ENCODE measurements at regions not wholly inside any gene's neighbourhood (a gene's known extent, or its start where the extent isn't known, plus 50 kb on each side); places are given as distances from the start of the nearest gene placed in this dataset.
A peak's percentile ranks its signal among the peaks of the same experiment; 100 is the strongest.

DNA sequence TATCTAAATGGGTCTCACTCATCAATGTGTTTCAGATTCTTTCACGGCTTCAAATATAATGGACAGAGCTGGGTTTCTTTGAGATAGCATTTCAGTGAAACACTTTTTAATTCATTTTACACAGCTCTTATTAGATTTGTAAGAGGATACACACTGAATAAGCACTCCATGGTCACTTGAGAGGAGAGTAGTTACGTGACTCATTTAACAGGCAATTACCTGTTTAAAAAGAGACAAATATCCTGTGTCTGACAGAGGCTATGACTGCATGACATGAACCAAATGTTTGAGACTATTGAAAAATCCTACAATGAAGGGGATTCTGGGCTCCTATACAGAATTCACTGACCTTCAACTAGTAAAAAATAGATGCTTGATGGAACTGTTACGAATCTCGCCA lies 786.9 kb downstream of the EPHA4 start:
- no peak overlapping the region for H3K4me3 ChIP-seq (ENCODE audit: low read length in 3 of 3)
- no peak overlapping the region for H3K27ac ChIP-seq (ENCODE audit: low read depth in 2 of 2, low read length in 2 of 2)
- H3K4me1 ChIP-seq (ENCODE audit: control insufficient read depth in 2 of 3, insufficient read depth in 2 of 3, low read depth in 1 of 3, low read length in 3 of 3) = no peaks in the 10 kb centered on the region
- intact Hi-C loops (cut with DNase I) = no loop called here
- TF ChIP-seq, protein P1, sequence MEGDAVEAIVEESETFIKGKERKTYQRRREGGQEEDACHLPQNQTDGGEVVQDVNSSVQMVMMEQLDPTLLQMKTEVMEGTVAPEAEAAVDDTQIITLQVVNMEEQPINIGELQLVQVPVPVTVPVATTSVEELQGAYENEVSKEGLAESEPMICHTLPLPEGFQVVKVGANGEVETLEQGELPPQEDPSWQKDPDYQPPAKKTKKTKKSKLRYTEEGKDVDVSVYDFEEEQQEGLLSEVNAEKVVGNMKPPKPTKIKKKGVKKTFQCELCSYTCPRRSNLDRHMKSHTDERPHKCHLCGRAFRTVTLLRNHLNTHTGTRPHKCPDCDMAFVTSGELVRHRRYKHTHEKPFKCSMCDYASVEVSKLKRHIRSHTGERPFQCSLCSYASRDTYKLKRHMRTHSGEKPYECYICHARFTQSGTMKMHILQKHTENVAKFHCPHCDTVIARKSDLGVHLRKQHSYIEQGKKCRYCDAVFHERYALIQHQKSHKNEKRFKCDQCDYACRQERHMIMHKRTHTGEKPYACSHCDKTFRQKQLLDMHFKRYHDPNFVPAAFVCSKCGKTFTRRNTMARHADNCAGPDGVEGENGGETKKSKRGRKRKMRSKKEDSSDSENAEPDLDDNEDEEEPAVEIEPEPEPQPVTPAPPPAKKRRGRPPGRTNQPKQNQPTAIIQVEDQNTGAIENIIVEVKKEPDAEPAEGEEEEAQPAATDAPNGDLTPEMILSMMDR (IDR thresholded peaks at IDR 0.05; ENCODE audit: borderline replicate concordance, extremely low read depth, insufficient read depth) = no peak
- H3K9me3 ChIP-seq (ENCODE audit: control insufficient read depth in 2 of 3, insufficient read depth in 1 of 3, low read length in 3 of 3) = no peaks in the 10 kb centered on the region
- FAIRE-seq = no peak
- peak in 2 of 5 donors; percentile 50 to 62 for DNase-seq
- H3K9ac ChIP-seq (ENCODE audit: low read length in 3 of 3) = no peak overlapping the region
- no peaks in the 10 kb centered on the region for H3K36me3 ChIP-seq (ENCODE audit: control insufficient read depth in 2 of 3, insufficient read depth in 3 of 3, low read length in 3 of 3)
- H3K27me3 ChIP-seq (ENCODE audit: control insufficient read depth, insufficient read depth, low read length) = no peaks in the 10 kb centered on the region

DNA sequence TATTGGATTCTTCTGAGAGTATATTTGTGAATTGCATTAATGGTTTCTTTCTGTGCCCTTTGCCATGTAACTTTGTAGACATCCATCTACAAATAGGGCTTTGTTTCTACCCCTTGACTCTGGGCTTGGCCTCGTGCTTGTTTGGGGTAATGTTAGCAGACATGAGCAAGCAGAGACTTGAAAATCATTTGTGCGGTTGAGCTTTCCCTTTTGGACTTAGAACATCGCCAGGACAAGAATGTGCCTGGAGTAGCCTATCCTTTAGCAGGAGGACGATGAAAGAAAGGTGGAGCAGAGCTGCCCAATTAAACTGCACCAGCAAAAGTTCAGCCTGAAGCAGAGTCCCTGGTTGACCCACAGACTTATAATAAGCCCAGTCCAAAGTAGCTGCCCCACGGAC lies 785.9 kb downstream of the EPHA4 start:
- Histone ChIP-seq H3K36me3 (ENCODE audit: control insufficient read depth in 2 of 3, insufficient read depth in 3 of 3, low read length in 3 of 3) (no peaks in the 10 kb centered on the region), H3K27ac (ENCODE audit: low read depth in 2 of 2, low read length in 2 of 2) (no peak overlapping the region), H3K4me3 (ENCODE audit: low read length in 3 of 3) (no peak overlapping the region), H3K27me3 (ENCODE audit: control insufficient read depth, insufficient read depth, low read length) (no peaks in the 10 kb centered on the region), H3K9ac (ENCODE audit: low read length in 3 of 3) (no peak overlapping the region), H3K9me3 (ENCODE audit: control insufficient read depth in 2 of 3, insufficient read depth in 1 of 3, low read length in 3 of 3) (no peaks in the 10 kb centered on the region), H3K4me1 (ENCODE audit: control insufficient read depth in 2 of 3, insufficient read depth in 2 of 3, low read depth in 1 of 3, low read length in 3 of 3) (no peaks in the 10 kb centered on the region)
- FAIRE-seq (no peak), DNase-seq (no peak)
- TF ChIP-seq, protein P1 (IDR thresholded peaks at IDR 0.05; ENCODE audit: borderline replicate concordance, extremely low read depth, insufficient read depth) = no peak
- intact Hi-C loops (cut with DNase I) = no loop called here

DNA sequence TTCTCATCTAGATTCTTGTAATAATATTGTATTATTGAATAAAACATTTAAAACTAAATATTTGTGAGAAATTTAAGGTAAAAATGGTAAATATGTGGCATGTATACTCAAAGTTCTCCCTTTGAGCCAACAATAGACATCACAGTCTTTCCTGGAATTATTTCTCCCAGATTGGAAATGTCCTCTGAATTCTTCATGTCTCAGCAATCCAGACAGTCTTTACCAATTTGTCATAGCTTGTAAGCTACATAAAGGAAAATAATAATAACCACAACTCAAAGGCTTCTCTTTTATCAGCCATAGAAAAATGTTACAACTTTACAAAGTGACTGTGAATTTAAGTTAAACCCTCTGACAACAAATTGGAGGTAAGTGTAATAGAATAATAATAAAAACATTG lies 784.9 kb downstream of the EPHA4 start:
- Histone ChIP-seq H3K9ac (ENCODE audit: low read length in 3 of 3) (no peak overlapping the region), H3K36me3 (ENCODE audit: control insufficient read depth in 2 of 3, insufficient read depth in 3 of 3, low read length in 3 of 3) (no peaks in the 10 kb centered on the region), H3K4me1 (ENCODE audit: control insufficient read depth in 2 of 3, insufficient read depth in 2 of 3, low read depth in 1 of 3, low read length in 3 of 3) (no peaks in the 10 kb centered on the region), H3K4me3 (ENCODE audit: low read length in 3 of 3) (no peak overlapping the region), H3K27me3 (ENCODE audit: control insufficient read depth, insufficient read depth, low read length) (no peaks in the 10 kb centered on the region), H3K27ac (ENCODE audit: low read depth in 2 of 2, low read length in 2 of 2) (no peak overlapping the region), H3K9me3 (ENCODE audit: control insufficient read depth in 2 of 3, insufficient read depth in 1 of 3, low read length in 3 of 3) (no peaks in the 10 kb centered on the region)
- TF ChIP-seq, protein P1 (IDR thresholded peaks at IDR 0.05; ENCODE audit: borderline replicate concordance, extremely low read depth, insufficient read depth) = no peak
- intact Hi-C loops (cut with DNase I) = no loop called here
- DNase-seq (no peak), FAIRE-seq (no peak)

DNA sequence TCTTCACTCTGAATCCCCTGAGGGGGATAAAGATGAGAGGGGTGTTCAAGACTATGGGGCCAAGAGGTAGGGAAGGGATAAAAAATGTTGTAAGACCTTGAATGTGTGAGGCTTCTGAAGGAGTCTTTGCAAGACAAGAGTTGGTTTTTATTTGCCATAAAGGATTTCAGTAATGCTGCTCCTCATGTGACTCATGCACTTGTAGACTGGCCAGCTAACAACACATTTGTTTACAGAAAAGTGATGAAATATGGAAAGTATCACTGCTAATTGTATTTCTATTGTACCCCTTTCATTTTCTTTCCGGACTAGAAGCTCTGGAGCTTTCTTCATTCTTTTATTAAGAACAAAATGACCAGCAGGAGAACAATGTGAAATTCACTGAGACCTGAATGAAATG lies 782.1 kb downstream of the EPHA4 start:
- Histone ChIP-seq H3K36me3 (ENCODE audit: control insufficient read depth in 2 of 3, insufficient read depth in 3 of 3, low read length in 3 of 3) (no peaks in the 10 kb centered on the region), H3K4me3 (ENCODE audit: low read length in 3 of 3) (no peak overlapping the region), H3K27ac (ENCODE audit: low read depth in 2 of 2, low read length in 2 of 2) (no peak overlapping the region), H3K9me3 (ENCODE audit: control insufficient read depth in 2 of 3, insufficient read depth in 1 of 3, low read length in 3 of 3) (no peaks in the 10 kb centered on the region), H3K27me3 (ENCODE audit: control insufficient read depth, insufficient read depth, low read length) (no peaks in the 10 kb centered on the region), H3K9ac (ENCODE audit: low read length in 3 of 3) (no peak overlapping the region), H3K4me1 (ENCODE audit: control insufficient read depth in 2 of 3, insufficient read depth in 2 of 3, low read depth in 1 of 3, low read length in 3 of 3) (no peaks in the 10 kb centered on the region)
- FAIRE-seq (no peak), DNase-seq (no peak)
- intact Hi-C loops (cut with DNase I) = no loop called here
- TF ChIP-seq, protein P1 (IDR thresholded peaks at IDR 0.05; ENCODE audit: borderline replicate concordance, extremely low read depth, insufficient read depth) = no peak

Measured in kidney (tissue), 13 donors.